GM12801 (cell line): ENCODE measurements at regions not wholly inside any gene's neighbourhood (a gene's known extent, or its start where the extent isn't known, plus 50 kb on each side); places are given as distances from the start of the nearest gene placed in this dataset.

Experiments used
- TF ChIP-seq, protein P1 (sequence below): IDR thresholded peaks from one replicate; pipeline ENCODE4 v1.5.1; 2011; ENCODE audit warnings: control low read depth; ENCODE audit not compliant: insufficient read length; ENCODE audit errors: extremely low read depth

DNA sequence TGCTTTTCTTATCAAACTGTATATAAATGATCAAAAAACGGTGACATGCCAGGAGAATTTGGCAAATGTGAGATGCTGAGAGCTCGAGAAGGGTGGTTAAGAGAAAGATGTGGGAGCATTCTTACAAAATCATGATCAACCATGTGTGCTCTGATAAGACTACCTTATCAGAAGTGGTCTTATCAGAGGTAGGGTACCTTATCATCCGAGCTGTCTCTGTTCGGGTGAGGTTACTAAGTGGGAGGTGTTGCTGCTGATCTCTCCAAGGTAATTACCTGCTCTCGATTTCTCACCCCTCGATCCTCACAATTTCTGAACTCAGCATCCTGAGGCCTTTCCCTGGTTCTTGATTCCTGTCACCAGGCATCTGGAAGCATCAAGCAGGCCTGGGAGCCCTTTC is 813.0 kb upstream of the ID2 start:
- TF ChIP-seq, protein P1, sequence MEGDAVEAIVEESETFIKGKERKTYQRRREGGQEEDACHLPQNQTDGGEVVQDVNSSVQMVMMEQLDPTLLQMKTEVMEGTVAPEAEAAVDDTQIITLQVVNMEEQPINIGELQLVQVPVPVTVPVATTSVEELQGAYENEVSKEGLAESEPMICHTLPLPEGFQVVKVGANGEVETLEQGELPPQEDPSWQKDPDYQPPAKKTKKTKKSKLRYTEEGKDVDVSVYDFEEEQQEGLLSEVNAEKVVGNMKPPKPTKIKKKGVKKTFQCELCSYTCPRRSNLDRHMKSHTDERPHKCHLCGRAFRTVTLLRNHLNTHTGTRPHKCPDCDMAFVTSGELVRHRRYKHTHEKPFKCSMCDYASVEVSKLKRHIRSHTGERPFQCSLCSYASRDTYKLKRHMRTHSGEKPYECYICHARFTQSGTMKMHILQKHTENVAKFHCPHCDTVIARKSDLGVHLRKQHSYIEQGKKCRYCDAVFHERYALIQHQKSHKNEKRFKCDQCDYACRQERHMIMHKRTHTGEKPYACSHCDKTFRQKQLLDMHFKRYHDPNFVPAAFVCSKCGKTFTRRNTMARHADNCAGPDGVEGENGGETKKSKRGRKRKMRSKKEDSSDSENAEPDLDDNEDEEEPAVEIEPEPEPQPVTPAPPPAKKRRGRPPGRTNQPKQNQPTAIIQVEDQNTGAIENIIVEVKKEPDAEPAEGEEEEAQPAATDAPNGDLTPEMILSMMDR = no peak

DNA sequence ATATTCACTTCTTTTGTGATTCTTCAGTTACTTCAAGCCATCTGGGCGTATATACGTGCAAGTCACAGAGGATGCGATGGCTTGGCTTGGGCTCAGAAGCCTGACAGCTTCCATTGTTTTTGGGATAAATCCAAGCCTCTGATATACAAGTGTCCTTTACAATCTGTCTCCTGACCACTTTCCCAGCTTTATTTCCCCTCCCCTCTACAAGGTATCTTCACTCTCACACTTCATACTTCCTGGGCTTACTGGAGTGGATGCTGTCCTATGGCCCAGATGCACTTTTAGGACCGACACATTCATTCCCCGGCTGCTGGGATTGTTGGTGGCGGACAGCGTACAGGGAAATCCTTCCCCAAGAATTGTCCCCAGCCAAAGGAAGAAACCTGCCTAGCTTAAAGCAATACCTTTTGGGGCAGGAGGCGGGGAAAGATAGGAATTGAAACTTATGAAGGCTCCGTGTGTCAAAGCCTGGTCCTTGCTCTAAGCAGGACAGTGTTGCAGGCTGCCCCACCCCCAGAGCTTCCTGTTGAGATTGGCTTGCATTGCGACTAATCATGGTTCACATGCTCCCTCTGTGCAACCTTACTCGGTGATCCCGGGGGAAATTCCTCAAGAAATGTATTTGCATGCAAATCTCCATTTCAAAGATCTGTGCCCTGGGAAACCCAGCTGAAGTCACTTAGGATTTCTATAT is 802.9 kb upstream of the ID2 start:
- TF ChIP-seq, protein P1 = no peak

DNA sequence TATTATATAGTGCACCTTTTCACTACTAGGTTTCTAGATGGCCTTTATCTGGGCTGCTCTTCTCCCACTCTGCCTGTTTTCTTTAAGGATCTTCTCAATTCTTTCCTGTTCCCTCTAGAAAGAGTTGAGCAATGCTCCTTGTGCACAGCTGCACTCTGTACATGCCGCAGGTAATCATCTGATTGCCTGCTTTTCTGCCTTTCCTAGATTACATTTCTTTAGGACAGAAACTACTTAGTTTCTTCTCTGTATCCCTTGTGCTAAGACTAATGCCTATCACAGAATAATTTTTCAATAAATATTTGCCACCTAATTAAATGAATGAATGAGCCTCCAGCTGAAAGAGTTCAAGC is 802.4 kb upstream of the ID2 start:
- TF ChIP-seq, protein P1 = no peak

DNA sequence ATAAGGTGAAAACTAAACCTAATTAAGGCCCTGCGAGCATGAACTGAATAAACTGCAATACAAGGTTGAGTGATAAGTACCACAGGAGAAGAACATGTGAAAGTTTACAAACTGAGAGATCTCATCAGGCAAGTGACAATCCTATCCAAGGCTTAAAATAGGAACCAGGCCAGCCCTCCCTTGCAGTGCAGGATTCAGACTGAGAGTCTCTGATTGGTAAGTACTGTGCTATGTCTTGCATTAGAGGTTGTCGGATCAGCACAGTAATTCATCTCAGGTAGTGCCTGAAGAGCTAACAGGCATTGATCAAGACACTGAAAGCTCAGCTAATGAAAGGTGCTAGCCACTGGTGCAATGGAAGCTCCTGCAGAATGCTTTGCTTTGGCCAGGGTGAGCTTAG is 801.7 kb upstream of the ID2 start:
- TF ChIP-seq, protein P1 = no peak

DNA sequence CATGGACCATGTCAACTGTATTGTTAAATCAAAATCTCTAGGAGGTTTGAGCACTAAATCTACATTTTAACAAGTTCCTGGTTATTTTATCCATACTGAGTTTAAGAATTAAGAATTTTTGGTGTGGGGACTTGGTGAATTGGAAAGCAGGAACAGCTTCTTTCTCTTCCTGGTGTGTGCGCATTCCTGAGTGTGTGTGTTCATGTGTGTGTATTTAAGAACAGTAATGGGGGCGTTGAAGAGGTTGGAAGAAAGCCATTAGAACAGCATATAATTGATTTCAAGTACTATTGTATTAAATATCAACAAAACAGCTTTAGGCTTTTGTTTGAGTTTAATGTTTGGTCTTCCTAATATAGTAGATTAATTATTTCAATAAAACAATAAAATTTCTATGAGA is 801.3 kb upstream of the ID2 start:
- TF ChIP-seq, protein P1 = no peak

DNA sequence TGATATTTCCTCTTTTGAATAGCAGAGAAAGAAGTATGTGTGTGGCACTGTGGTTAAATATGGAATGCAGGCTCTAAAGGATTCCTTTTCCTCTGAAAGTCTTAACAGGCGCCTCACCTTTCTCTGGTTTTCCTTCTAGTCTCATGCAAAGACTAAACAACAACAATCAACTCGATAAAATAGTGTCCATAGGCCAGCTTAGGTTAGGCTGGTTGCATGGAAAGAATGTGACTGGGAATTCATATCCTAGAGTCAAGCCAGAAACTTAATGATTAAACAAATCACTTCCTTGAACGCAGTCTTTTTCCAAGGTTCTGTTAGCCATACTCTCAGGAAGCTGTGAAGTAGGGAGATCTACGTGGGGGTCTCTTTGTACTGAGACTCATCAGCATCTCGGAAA is 800.8 kb upstream of the ID2 start:
- TF ChIP-seq, protein P1 = no peak

DNA sequence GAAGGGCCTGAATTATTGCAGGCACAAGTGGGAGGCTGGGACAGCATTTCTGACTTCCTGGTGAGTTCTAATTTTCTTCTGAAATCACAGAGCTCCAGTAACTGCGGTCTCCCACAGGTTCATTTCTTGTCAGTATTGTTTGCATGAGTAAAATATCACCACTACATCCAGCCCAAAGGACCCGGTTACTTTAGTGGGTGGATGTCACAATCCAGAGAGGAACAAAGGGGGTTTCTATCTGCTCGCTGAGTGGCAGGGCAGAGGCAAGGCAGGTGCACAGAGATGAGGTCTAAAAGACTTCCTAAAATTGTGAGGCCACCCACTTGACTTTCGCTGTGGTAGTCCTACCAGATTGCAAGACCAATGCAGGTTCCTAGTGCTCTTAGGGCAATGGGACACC is 800.4 kb upstream of the ID2 start:
- TF ChIP-seq, protein P1 = no peak
